Ecto neural progenitor cell (in vitro differentiated cells): ENCODE measurements at regions not wholly inside any gene's neighbourhood (a gene's known extent, or its start where the extent isn't known, plus 50 kb on each side); places are given as distances from the start of the nearest gene placed in this dataset.

Source experiments
- DNase-seq: peaks from one replicate; pipeline ENCODE4 v3.0.0-alpha.2; 2018; ENCODE audit warnings: low spot score

- DNase-seq: no peak
Measured at GRCh38 chr9:82216435-82216834, 227.9 kb downstream of the SPATA31D1 start.

GRCh38 chr9:82223442-82223841 lies 234.9 kb downstream of the SPATA31D1 start:
- no peak for DNase-seq

GRCh38 chr9:82231411-82231810 lies 242.8 kb downstream of the SPATA31D1 start:
- DNase-seq: no peak

- no peak for DNase-seq
Measured at GRCh38 chr9:82234160-82234943, 245.8 kb downstream of the SPATA31D1 start.

- DNase-seq: no peak
Measured at GRCh38 chr9:82242285-82242963, 253.9 kb downstream of the SPATA31D1 start.

GRCh38 chr9:82247318-82247717 lies 258.7 kb downstream of the SPATA31D1 start:
- DNase-seq: no peak

GRCh38 chr9:82252116-82252515 lies 263.5 kb downstream of the SPATA31D1 start:
- no peak for DNase-seq

- no peak for DNase-seq
Measured at GRCh38 chr9:82254646-82255367, 266.2 kb downstream of the SPATA31D1 start.

- DNase-seq: no peak
Measured at GRCh38 chr9:82255481-82256176, 267.1 kb downstream of the SPATA31D1 start.

- DNase-seq: no peak
Measured at GRCh38 chr9:82260691-82261090, 272.1 kb downstream of the SPATA31D1 start.

GRCh38 chr9:82263619-82264018 lies 275.0 kb downstream of the SPATA31D1 start:
- DNase-seq: no peak

GRCh38 chr9:82271106-82271561 lies 282.6 kb downstream of the SPATA31D1 start:
- no peak for DNase-seq

- no peak for DNase-seq
Measured at GRCh38 chr9:82273121-82273520, 284.5 kb downstream of the SPATA31D1 start.

- no peak for DNase-seq
Measured at GRCh38 chr9:82275258-82275927, 286.8 kb downstream of the SPATA31D1 start.

GRCh38 chr9:82281066-82281465 lies 292.5 kb downstream of the SPATA31D1 start:
- no peak for DNase-seq

GRCh38 chr9:82284758-82285157 lies 296.2 kb downstream of the SPATA31D1 start:
- no peak for DNase-seq

- DNase-seq: no peak
Measured at GRCh38 chr9:82295181-82295580, 306.6 kb downstream of the SPATA31D1 start.

- DNase-seq: no peak
Measured at GRCh38 chr9:82299870-82300269, 311.3 kb downstream of the SPATA31D1 start.

GRCh38 chr9:82302968-82303655 lies 314.5 kb downstream of the SPATA31D1 start:
- DNase-seq: no peak

- no peak for DNase-seq
Measured at GRCh38 chr9:82308836-82309235, 320.3 kb downstream of the SPATA31D1 start.

- no peak for DNase-seq
Measured at GRCh38 chr9:82313697-82314096, 325.1 kb downstream of the SPATA31D1 start.
